ENCODE measurements at regions not wholly inside any gene's neighbourhood (a gene's known extent, or its start where the extent isn't known, plus 50 kb on each side); places are given as distances from the start of the nearest gene placed in this dataset.

GRCh38 chr15:93585012-93585411 lies 496.0 kb upstream of the RGMA start:
- 0% methylated on average over 2 of the region's 2 CpGs for WGBS (ENCODE audit: insufficient coverage, low coverage, missing lambda C conversion rate)
- ChIA-PET POLR2A (no interaction called here), CTCF (ENCODE audit: low intra/inter-chr PET ratio) (no interaction called here)
- Histone ChIP-seq H2AFZ (ENCODE audit: low read depth, low read length) (no peak overlapping the region), H3K4me1 (replicated peaks in 1 of 2; ENCODE audit: control insufficient read depth in 2 of 2, insufficient read depth in 2 of 2, low read length in 2 of 2) (no peaks in the 10 kb centered on the region), H3K4me2 (ENCODE audit: insufficient read depth, low read length) (no peak overlapping the region), H3K9me3 (replicated peaks; ENCODE audit: control insufficient read depth, insufficient read depth, low read depth, low read length) (no peaks in the 10 kb centered on the region), H3K36me3 (ENCODE audit: control insufficient read depth, insufficient read depth, low read length) (no peaks in the 10 kb centered on the region), H3K27me3 (ENCODE audit: control insufficient read depth in 2 of 2, insufficient read depth in 2 of 2, low read length in 2 of 2) (no peaks in the 10 kb centered on the region), H3K79me2 (ENCODE audit: control insufficient read depth, insufficient read depth, low read length) (no peaks in the 10 kb centered on the region), H3K9ac (ENCODE audit: insufficient read depth in 1 of 2, low read depth in 2 of 2, low read length in 2 of 2) (no peak overlapping the region), H3K27ac (ENCODE audit: extremely low read depth, low read depth, low read length) (no peak overlapping the region), H3K4me3 (no peak overlapping the region), H3K9me1 (ENCODE audit: control insufficient read depth, insufficient read depth, low read length) (no peaks in the 10 kb centered on the region), H4K20me1 (replicated peaks; ENCODE audit: control insufficient read depth, insufficient read depth, low read length) (no peaks in the 10 kb centered on the region)
- intact Hi-C loops (cut with micrococcal nuclease) (no loop called here), in situ Hi-C loops (cut with MboI) (no loop called here)
- FAIRE-seq (no peak), ATAC-seq (no peak), DNase-seq (ENCODE audit: extremely low read depth in 1 of 4, low spot score in 3 of 4) (no peak)
- BruUV-seq (replicated peaks) = no TSS peak
- TF ChIP-seq MAZ (CRISPR knock-in tag; conservative IDR thresholded peaks at IDR 0.05 in 1 of 2, IDR thresholded peaks at IDR 0.05 in 1 of 2) (no peak), THRAP3 (IDR thresholded peaks at IDR 0.05; ENCODE audit: borderline replicate concordance) (no peak), ZNF668 (CRISPR knock-in tag; IDR thresholded peaks at IDR 0.05) (no peak), ZNF384 (IDR thresholded peaks at IDR 0.05; ENCODE audit: low read depth, low read length) (no peak)

GRCh38 chr15:93583968-93584367 lies 495.0 kb upstream of the RGMA start:
- Histone ChIP-seq H3K27me3 (ENCODE audit: control insufficient read depth in 2 of 2, insufficient read depth in 2 of 2, low read length in 2 of 2) (no peaks in the 10 kb centered on the region), H3K79me2 (ENCODE audit: control insufficient read depth, insufficient read depth, low read length) (no peaks in the 10 kb centered on the region), H3K4me2 (ENCODE audit: insufficient read depth, low read length) (no peak overlapping the region), H3K36me3 (ENCODE audit: control insufficient read depth, insufficient read depth, low read length) (no peaks in the 10 kb centered on the region), H4K20me1 (replicated peaks; ENCODE audit: control insufficient read depth, insufficient read depth, low read length) (no peaks in the 10 kb centered on the region), H3K9me1 (ENCODE audit: control insufficient read depth, insufficient read depth, low read length) (no peaks in the 10 kb centered on the region), H3K9me3 (replicated peaks; ENCODE audit: control insufficient read depth, insufficient read depth, low read depth, low read length) (no peaks in the 10 kb centered on the region), H3K4me1 (replicated peaks in 1 of 2; ENCODE audit: control insufficient read depth in 2 of 2, insufficient read depth in 2 of 2, low read length in 2 of 2) (no peaks in the 10 kb centered on the region), H2AFZ (ENCODE audit: low read depth, low read length) (no peak overlapping the region), H3K27ac (ENCODE audit: extremely low read depth, low read depth, low read length) (no peak overlapping the region), H3K9ac (ENCODE audit: insufficient read depth in 1 of 2, low read depth in 2 of 2, low read length in 2 of 2) (no peak overlapping the region), H3K4me3 (no peak overlapping the region)
- ChIA-PET POLR2A (no interaction called here), CTCF (ENCODE audit: low intra/inter-chr PET ratio) (no interaction called here)
- BruUV-seq (replicated peaks) = no TSS peak
- 0% methylated on average over 4 of the region's 4 CpGs for WGBS (ENCODE audit: insufficient coverage, low coverage, missing lambda C conversion rate)
- intact Hi-C loops (cut with micrococcal nuclease) = no loop called here
- in situ Hi-C loops (cut with MboI) = no loop called here
- no peak for ATAC-seq
- DNase-seq (ENCODE audit: extremely low read depth in 1 of 4, low spot score in 3 of 4) = no peak
- no peak for FAIRE-seq
- no peak for TF ChIP-seq NKRF (IDR thresholded peaks at IDR 0.05; ENCODE audit: borderline replicate concordance)
- TF ChIP-seq PTTG1 (tag; IDR thresholded peaks at IDR 0.05; ENCODE audit: low read depth) = no peak
- no peak for TF ChIP-seq TBP (optimal IDR thresholded peaks at IDR 0.05; ENCODE audit: low read depth, low read length)
- TF ChIP-seq HBP1 (CRISPR knock-in tag; IDR thresholded peaks at IDR 0.05) = no peak
- no peak for TF ChIP-seq ZBED1 (IDR thresholded peaks at IDR 0.05)
- no peak for TF ChIP-seq ZNF695 (CRISPR knock-in tag; IDR thresholded peaks at IDR 0.05)
- TF ChIP-seq ZNF324 (CRISPR knock-in tag; IDR thresholded peaks at IDR 0.05) = no peak
- no peak for TF ChIP-seq ZNF766 (CRISPR knock-in tag; conservative IDR thresholded peaks at IDR 0.05)
- TF ChIP-seq SMC3 (conservative IDR thresholded peaks at IDR 0.05; ENCODE audit: insufficient read depth, low read depth, low read length) = no peak
- TF ChIP-seq ELK3 (CRISPR knock-in tag; IDR thresholded peaks at IDR 0.05) = no peak

Measured in K562 (cell line).